ENCODE measurements at regions not wholly inside any gene's neighbourhood (a gene's known extent, or its start where the extent isn't known, plus 50 kb on each side); places are given as distances from the start of the nearest gene placed in this dataset.

DNA sequence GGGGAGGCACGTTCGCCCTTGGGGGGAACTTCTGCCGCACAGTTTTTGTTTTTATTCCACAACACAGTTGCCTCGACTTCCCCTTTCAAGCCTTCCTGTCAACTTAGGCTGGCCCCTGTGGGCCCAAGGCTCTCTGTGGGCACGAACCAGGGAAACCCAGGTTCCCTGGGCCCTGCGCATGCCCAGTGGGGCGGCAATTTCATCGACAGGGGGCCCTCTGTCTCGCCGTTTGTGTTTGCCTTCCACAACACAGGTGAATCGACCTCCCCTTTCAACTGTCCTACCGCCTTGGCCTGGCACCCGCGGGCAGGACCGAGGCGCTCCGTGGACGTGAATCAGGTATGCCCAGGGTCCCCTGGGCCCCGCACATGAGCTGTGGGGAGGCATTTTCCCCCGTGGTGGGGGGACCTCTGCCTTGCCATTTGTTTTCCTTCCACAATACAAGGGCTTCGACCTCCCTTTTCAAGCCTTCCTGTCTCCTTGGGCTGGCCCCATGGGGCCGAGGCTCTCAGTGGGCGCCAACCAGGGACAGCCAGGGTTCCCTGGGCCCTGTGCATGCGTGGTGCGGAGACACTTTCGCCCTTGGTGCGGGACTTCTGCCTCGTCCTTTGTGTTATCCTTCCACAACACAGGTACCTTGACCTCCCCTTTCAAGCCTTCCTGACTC, 354.0 kb downstream of the ALG10 start:
- DNase-seq (ENCODE audit: low read depth in 2 of 2) = no peak

DNA sequence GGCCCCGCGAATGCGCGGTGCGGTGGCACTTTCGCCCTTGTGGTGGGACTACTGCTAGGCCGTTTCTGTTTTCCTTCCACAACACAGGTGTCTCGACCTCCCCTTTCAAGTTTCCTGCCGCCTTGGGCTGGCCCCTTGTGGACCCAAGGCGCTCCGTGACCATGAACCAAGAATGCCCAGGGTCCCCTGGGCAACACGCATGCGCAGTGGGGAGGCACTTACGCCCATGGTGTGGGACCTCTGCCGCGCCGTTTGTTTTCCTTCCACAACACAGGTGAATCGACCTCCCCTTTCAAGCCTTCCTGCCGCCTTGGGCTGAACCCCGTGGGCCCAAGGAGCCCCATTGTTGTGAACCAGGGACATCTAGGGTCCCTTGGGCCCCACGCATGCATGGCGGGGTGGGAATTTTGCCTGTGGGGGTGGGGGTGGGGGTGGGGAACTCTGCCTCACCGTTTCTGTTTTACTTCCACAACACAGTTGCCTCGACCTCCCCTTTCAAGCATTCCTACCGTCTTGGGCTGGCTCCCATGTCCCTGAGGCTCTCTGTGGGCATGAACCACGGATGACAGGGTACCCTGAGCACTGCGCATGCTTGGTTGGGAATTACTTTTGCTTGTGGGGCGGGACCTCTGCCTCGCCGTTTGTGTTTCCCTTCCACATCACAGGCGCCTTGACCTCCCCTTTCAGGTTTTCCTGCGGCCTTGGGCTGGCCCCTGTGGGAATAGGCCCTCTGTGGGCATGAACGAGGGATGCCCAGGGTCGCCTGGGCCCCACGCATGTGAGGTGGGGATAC, 355.1 kb downstream of the ALG10 start:
- DNase-seq (ENCODE audit: low read depth in 2 of 2) = no peak

GRCh38 chr12:34379142-34379541, 356.8 kb downstream of the ALG10 start:
- no peak for DNase-seq (ENCODE audit: low read depth in 2 of 2)

DNA sequence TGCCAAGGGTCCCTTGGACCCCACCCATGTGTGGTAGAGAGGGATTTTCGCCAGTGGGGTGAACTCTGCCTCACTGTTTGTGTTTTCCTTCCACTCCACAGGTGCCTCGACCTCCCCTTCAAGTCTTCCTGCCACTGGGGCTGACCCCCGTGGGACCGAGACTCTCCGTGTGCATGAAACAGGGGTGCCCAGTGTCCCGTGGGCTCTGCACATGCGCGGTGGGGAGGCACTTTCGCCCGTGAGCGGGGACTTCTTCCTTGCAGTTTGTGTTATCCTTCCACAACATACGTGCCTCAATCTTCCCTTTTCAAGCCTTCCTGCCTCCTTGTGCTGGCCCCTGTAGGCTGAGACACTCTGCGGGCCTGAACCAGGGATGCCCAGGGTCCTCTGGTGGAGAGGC, 362.4 kb downstream of the ALG10 start:
- no peak for DNase-seq (ENCODE audit: low read depth in 2 of 2)

- no peak for DNase-seq (ENCODE audit: low read depth in 2 of 2)
These were observed 363.7 kb downstream of the ALG10 start for GRCh38 chr12:34386016-34386415.

DNA sequence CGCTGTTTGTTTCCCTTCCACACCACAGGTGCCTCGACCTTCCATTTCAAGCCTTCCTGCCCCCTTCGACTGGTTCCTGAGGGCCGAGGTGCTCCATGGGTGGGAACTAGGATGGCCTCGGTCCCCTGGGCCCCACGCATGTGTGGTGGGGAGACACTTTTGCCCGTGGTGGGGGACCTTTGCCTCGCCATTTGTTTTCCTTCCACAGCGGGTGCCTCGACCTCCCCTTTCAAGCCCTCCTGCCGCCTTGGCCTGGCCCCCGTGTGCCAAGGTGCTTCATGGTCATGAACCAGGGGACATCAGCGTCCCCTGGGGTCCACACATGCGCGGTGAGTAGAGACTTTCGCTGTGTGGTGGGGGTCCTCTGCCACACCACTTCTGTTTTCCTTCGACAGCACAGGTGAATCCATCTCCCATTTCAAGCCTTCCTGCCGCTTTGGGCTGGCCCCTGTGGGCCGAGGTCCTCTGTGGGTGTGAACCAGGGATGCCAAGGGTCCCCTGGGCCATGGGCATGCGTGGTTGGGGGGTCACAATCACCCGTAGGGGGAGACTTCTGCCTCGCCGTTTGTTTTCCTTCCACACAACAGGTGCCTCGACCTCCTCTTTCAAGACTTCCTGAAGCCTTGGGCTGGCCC, 364.4 kb downstream of the ALG10 start:
- DNase-seq (ENCODE audit: low read depth in 2 of 2) = no peak

- no peak for DNase-seq (ENCODE audit: low read depth in 2 of 2)
These were observed 365.7 kb downstream of the ALG10 start for GRCh38 chr12:34387711-34388635.

- no peak for DNase-seq (ENCODE audit: low read depth in 2 of 2)
These were observed 366.5 kb downstream of the ALG10 start for GRCh38 chr12:34388636-34389377.

DNA sequence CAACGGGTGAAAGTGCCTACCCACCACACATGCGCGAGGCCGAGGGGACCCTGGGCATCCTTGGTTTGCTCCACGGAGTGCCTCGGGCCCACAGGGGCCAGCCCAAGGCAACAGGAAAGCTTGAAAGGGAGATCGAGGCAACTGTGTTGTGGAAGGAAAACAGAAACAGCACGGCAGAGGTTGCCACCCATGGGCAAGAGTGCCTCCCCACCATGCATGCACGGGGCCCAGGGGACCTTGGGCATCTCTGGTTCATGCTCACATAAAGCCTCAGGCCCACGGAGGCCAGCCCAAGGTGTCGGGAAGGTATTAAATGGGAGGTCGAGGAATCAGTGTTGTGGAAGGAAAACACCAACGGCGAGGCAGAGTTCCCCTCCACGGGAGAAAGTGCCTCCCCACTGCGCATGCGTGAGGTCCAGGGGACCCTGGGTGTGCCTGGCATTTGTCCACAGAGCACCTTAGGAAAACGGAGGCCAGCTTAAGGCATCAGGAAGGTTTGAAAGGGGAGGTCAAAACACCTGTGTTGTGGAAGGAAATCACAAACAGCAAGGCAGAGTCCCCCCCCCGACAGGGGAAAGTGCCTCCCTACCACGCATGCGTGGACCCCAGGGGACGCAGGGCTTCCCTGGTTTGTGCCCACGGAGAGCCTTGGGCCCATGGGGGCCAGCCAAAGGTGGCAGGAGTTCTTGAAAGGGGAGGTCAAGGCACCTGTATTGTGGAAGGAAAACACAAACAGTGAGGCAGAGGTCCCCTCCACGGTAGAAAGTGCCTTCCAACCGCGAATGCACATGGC, 367.3 kb downstream of the ALG10 start:
- no peak for DNase-seq (ENCODE audit: low read depth in 2 of 2)

DNA sequence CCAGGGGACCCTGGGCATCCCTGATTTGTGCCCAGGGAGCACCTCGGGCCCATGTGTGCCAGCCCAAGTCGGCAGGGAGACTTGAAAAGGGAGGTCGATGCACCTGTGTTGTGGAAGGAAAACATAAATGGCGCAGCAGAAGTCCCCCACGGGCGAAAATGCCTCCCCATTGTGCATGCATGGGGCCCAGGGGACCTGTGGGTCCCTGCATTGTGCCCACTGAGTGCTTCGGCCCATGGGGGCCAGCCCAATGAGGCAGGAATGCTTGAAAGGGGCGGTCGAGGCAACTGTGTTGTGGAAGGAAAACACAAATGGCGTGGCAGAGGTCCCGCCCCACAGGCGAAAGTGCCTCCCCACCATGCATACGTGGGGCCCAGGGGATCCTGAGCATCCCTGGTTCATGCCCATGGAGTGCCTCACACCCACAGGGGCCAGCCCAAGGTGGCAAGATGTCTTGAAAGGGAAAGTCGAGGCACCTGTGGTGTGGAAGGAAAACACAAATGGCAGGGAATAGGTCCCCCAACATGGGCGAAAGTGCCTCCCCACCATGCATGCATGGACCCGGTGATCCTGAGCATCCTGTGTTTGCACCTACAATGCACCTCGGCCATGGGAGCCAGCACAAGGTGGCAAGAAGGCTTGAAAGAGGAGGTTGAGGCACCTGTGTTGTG, 368.0 kb downstream of the ALG10 start:
- no peak for DNase-seq (ENCODE audit: low read depth in 2 of 2)

GRCh38 chr12:34390846-34391700, 368.8 kb downstream of the ALG10 start:
- DNase-seq (ENCODE audit: low read depth in 2 of 2) = no peak

GRCh38 chr12:34391771-34392581, 369.7 kb downstream of the ALG10 start:
- DNase-seq (ENCODE audit: low read depth in 2 of 2) = no peak

DNA sequence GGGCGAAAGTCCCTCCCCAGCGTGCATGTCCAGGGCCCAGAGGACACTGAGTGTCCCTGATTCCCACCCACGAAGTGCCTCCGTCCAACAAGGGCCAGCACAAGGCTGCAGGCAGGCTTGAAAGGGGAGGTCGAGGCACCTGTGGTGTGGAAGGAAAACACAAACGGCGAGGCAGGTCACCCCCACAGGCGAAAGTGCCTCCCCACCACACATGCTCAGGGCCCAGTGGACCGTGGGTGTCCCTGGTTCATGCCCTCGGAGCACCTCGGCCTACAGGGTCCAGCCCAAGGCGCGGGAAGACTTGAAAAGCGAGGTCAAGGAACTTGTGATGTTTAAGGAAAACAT, 370.4 kb downstream of the ALG10 start:
- no peak for DNase-seq (ENCODE audit: low read depth in 2 of 2)

- DNase-seq (ENCODE audit: low read depth in 2 of 2) = no peak
These were observed 371.0 kb downstream of the ALG10 start for GRCh38 chr12:34393086-34393820.

GRCh38 chr12:34393821-34394150, 371.5 kb downstream of the ALG10 start:
- no peak for DNase-seq (ENCODE audit: low read depth in 2 of 2)

GRCh38 chr12:34394211-34395055, 372.1 kb downstream of the ALG10 start:
- DNase-seq (ENCODE audit: low read depth in 2 of 2) = no peak

Measured in stimulated activated CD8-positive, alpha-beta memory T cell treated with anti-CD3 and anti-CD28 coated beads, Interleukin-7, amount 100 ng/mL, for 4 hours (primary cell).